Stimulated activated effector memory CD8-positive, alpha-beta T cell treated with anti-CD3 and anti-CD28 coated beads, Interleukin-12 subunit alpha, Interleukin-12 subunit beta, amount 100 ng/mL, for 72 hours (primary cell): ENCODE measurements at regions not wholly inside any gene's neighbourhood (a gene's known extent, or its start where the extent isn't known, plus 50 kb on each side); places are given as distances from the start of the nearest gene placed in this dataset.

Experiments
- ATAC-seq: fragments of 150-1000 bp; cut with Tn5 transposase; 2 replicates; pipeline ENCODE4 v1.10.0; 2021
- DNase-seq, 2 donors: peaks; one replicate each; pipeline ENCODE4 v3.0.0; 2021 to 2022; ENCODE audit warnings: low spot score in 2 of 2
- H3K27ac Mint-ChIP-seq: one replicate; pipeline ENCODE4 v1.8.0; 2022; ENCODE audit warnings: mild to moderate bottlenecking, mixed read lengths
- H3K36me3 Mint-ChIP-seq: one replicate; pipeline ENCODE4 v1.8.0; 2022; ENCODE audit warnings: mild to moderate bottlenecking, mixed read lengths
- H3K4me1 Mint-ChIP-seq: one replicate; pipeline ENCODE4 v1.8.0; 2022; ENCODE audit warnings: mixed read lengths
- H3K4me3 Mint-ChIP-seq: one replicate; pipeline ENCODE4 v1.8.0; 2022; ENCODE audit warnings: mild to moderate bottlenecking, mixed read lengths
- H3K9me3 Mint-ChIP-seq: one replicate; pipeline ENCODE4 v1.8.0; 2022; ENCODE audit warnings: mixed read lengths

DNA sequence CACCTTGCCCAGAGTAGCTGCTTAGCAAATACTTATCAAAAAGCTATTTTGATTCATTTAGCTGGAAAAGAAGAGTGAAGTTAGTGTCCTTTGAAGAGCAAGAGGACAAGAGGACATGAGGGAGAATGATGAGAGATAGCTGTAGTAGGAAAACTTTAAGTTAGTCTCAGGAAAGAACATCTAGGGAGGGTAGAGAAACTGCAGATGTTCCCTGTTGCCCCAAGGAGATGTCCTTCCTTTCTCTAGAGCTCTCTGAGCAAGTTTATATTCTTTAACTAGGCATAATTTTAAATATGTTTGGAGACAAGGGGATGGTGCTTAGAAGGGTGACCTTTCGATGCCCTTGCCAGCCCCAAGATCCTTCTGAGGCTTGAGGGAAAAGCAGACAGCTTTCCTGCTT, 529.1 kb upstream of the TBX3 start:
- Mint-ChIP-seq H3K4me3 (no peak overlapping the region), H3K9me3 (peaks cover 10% of the 10 kb centered on the region), H3K36me3 (no peaks in the 10 kb centered on the region), H3K27ac (no peak overlapping the region), H3K4me1 (no peaks in the 10 kb centered on the region)
- ATAC-seq (no peak), DNase-seq (no peak)

DNA sequence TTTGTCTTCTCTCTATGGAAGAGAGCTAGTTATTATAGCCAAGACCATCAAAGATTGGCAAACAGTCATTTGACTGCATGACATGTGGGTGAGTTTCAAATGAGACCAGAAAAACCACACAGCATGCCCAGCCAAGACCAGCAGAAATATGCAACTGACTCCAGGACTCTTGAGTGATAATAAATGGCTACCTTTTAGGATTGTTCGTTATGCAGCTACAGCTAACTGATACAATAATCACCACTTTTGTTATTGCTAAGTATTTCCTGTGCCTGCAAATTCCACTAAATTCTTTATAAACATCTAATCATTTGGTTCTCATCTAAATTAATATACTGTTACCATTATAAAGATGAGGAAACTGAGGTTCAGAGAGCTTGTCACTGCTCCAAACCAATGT, 528.4 kb upstream of the TBX3 start:
- Mint-ChIP-seq H3K9me3 (peaks cover 10% of the 10 kb centered on the region), H3K27ac (no peak overlapping the region), H3K4me1 (no peaks in the 10 kb centered on the region), H3K4me3 (no peak overlapping the region), H3K36me3 (no peaks in the 10 kb centered on the region)
- no peak for DNase-seq
- ATAC-seq, result no peak

DNA sequence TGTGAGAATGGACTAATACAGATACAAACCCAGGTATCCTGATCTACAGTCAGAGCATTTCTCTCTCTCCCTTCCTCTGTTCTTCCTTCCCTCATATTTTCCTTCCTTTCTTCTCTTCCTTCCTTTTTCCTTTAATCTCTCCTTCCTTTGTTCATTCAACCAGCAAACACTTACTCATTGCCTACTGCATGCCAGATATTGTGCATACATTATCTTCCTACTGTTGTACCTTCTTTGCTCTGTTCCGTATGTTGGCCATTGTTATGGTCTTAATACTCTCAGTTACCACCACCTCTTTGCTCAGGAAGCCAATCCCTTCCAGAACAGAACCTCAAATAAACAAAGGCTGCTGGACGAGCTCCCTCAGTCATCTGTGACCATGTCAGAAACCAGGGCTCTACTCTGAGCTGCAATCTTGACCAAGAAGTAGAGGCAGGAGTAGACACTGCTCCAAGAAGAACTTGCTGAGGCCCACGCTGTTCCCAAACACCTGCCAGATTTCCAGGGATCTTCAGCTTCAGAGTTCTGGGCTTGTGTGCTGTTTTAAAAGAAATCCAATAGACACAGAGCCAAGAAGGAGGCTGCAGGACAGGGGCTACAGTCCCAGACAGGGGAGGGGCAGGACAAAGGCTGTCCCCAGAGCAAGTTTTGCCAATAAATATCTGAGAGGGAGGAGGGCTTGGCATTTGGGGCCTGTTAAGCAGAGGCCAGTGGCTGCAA, 526.7 kb upstream of the TBX3 start:
- ATAC-seq, result no peak
- H3K9me3 Mint-ChIP-seq, result peaks cover 12% of the 10 kb centered on the region
- H3K36me3 Mint-ChIP-seq, result no peaks in the 10 kb centered on the region

DNA sequence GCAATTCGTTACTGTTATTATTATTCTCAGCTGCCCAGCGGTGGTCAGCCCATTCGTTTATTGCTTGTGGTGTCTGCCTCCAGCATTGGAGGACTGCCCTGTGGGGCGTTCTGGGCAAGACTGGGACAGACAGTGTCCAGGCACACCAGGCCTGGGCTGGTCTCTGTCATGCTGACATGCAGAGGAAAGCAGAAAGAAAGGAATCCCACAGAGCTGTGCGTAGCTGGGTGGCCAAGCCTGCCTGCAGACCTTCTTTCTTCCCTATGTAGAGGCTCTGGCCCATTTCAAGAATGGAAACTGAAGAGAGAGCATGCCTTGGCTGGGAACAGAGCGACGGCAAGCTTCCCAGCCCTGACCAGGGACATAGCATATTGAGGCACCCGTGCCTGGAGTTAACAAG, 525.3 kb upstream of the TBX3 start:
- Mint-ChIP-seq H3K4me3 (no peak overlapping the region), H3K36me3 (no peaks in the 10 kb centered on the region), H3K9me3 (peaks cover 15% of the 10 kb centered on the region), H3K4me1 (no peaks in the 10 kb centered on the region), H3K27ac (no peak overlapping the region)
- DNase-seq (no peak), ATAC-seq (no peak)

More for the DNA sequence above, 526.7 kb upstream of the TBX3 start:
- DNase-seq, result no peak
- Mint-ChIP-seq H3K4me3 (no peak overlapping the region), H3K4me1 (no peaks in the 10 kb centered on the region), H3K27ac (no peak overlapping the region)

DNA sequence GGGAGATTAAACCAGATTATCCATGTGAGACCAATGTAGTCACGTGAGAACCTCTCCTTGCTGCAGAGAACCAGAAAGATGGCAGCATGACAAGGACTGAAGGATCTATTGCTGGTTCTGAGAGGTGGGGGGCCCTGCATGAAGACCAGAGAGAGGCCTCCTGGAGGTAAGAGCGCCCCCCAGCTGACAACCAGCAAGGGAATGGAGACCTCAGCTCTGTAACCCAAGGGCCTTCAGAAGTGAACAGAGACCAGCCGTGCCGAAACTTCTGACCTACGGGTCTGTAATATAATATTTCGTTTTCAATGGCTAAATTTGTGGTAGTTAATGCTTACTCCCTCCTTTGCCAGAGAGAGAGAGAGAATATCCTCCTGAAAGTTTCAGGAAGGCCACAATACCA, 524.1 kb upstream of the TBX3 start:
- DNase-seq (no peak), ATAC-seq (no peak)
- no peaks in the 10 kb centered on the region for H3K4me1 Mint-ChIP-seq
- H3K36me3 Mint-ChIP-seq, result no peaks in the 10 kb centered on the region
- no peak overlapping the region for H3K27ac Mint-ChIP-seq
- peaks cover 15% of the 10 kb centered on the region for H3K9me3 Mint-ChIP-seq
- no peak overlapping the region for H3K4me3 Mint-ChIP-seq

DNA sequence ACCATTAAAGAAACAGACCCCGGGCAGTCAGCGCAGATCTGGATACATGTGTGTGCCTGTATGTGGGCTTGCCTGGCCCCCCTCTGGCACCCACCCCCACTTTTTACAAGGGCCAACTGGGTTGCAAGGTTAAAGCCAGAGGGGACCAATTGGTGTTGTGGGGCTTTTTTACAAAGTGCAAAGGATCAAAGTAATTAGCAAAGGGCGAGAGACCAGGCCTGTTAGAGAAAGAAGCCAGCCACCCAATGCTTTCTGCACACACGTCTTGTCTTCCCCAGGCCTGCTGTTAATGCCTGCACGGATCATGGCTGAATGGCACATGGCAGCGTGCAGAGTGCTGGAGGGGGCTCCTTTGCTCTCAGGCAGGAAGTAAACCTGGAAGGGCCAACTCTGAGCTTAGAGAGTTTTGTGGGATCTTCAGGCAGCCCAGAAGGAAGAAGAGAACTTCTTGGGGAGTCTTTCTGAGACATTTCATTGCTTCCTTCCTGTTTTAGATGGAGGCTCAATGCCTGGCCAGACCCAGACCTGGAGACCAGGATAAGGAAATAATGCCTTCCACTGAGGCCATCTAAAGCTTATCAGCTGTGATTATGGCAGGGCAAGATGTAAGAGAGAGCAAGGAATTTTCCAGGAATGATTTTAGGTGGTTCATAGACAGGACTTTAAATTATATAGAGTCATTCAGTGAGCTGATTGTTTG, 523.4 kb upstream of the TBX3 start:
- Mint-ChIP-seq H3K27ac (no peak overlapping the region), H3K4me1 (no peaks in the 10 kb centered on the region), H3K36me3 (no peaks in the 10 kb centered on the region), H3K9me3 (peaks cover 13% of the 10 kb centered on the region), H3K4me3 (no peak overlapping the region)
- DNase-seq (no peak), ATAC-seq (no peak)

DNA sequence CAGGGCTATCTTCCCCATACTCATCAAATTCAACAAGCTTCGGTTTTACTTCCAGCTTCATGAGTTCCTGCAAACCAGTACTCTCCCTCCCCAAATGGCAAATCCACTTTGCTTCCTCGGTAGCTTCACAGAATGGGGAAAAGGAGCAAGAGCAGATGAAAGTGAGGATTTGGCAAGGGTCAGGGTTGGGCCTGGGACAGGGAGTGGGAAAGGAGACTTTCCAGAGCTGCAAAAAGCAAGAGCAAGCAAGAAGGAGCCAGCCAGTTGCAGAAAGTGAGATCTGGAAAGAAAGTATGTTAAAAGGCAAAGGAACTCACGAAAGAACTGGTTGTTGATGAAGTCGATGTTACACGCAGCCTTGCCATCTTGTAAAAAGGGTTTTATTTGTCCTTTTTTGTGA, 522.8 kb upstream of the TBX3 start:
- ATAC-seq (no peak), DNase-seq (no peak)
- H3K36me3 Mint-ChIP-seq, result no peaks in the 10 kb centered on the region
- peaks cover 13% of the 10 kb centered on the region for H3K9me3 Mint-ChIP-seq
- H3K4me1 Mint-ChIP-seq, result no peaks in the 10 kb centered on the region
- H3K4me3 Mint-ChIP-seq, result no peak overlapping the region
- no peak overlapping the region for H3K27ac Mint-ChIP-seq

DNA sequence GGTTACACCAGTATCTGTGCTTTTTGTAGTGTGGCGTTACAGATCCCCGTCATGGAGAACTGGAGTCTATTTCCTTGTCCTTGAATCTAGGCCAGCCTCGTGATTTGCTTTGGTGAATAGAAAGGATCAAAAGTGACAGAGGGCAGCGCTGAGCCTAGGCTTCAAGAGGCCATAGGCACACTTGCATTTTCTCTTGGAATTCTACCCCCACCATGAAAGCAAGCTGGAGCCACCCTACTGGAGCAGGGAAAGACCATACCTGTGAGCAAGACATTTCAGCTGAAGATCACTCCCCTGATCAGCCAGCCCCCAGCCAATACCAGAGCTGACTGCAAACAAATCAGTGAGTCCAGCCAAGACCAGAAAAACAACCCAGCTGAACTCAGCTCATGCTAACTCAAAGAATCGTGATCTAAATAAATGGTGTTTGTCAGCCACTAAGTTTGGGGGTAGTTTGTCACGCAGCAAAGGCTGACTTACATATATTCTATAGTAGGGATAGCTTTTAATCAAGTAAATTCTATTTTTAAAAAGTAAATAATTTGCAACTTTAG, 521.9 kb upstream of the TBX3 start:
- H3K9me3 Mint-ChIP-seq, result peaks cover 10% of the 10 kb centered on the region
- no peak overlapping the region for H3K4me3 Mint-ChIP-seq
- H3K4me1 Mint-ChIP-seq, result no peaks in the 10 kb centered on the region
- no peaks in the 10 kb centered on the region for H3K36me3 Mint-ChIP-seq
- H3K27ac Mint-ChIP-seq, result no peak overlapping the region
- DNase-seq (no peak), ATAC-seq (no peak)

DNA sequence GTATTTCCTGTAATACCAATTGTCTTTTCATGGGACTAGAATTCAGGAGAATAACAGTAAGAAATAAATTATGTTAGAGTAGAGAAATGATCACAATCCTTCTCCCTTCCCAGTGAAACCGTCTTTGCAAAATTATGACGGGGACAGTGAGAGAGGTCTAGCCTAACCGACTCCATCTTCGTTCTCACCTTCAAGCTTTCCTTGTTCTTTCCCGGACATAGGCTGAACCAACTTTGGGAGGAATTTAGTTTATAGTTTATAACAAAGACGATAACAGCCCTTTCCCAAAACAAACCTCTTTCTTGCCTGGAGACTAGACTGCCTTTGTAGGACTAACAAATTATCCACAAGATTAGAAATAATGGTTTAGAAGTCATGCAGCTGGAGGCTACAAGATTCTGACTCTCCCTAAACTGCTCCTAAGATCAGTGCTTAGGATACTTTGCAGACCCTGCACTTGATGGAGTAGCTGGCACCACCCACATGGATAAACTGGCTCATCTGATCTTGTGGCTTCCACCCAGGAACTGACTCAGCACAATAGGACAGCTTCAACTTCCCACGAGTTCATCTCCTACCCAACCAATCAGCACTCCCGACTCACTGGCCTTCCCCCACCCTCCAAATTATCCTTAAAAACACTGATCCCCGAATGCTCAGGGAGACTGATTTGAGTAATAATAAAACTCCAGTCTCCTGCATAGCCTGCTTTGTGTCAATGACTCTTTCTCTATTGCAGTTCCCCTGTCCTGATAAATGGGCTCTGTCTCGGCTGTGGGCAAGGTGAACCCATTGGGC, 521.2 kb upstream of the TBX3 start:
- no peak overlapping the region for H3K4me3 Mint-ChIP-seq
- no peaks in the 10 kb centered on the region for H3K36me3 Mint-ChIP-seq
- no peak for DNase-seq
- no peak overlapping the region for H3K27ac Mint-ChIP-seq
- H3K4me1 Mint-ChIP-seq, result no peaks in the 10 kb centered on the region
- H3K9me3 Mint-ChIP-seq, result peaks cover 5% of the 10 kb centered on the region
- no peak for ATAC-seq

DNA sequence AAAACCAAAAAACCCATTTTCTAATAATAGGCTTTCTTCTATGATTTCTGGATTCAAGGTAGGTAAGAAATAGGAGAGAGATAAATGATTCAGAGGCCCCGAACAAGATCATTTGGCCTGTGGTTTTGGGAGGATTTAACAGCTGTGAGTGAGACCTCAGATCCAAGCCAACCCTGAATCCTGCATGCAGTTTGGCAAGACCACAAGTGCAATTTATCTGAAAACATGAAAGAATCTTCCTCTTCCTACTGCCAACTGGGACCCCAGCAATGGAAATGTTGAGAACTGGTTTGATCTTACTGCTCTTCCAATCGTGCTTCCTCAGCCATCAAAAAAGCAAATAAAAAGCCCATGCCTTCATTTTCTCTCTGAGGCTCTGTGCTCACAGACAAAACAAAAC, 519.7 kb upstream of the TBX3 start:
- DNase-seq (no peak), ATAC-seq (no peak)
- no peak overlapping the region for H3K27ac Mint-ChIP-seq
- H3K9me3 Mint-ChIP-seq, result peaks cover 8% of the 10 kb centered on the region
- no peak overlapping the region for H3K4me3 Mint-ChIP-seq
- no peaks in the 10 kb centered on the region for H3K36me3 Mint-ChIP-seq
- no peaks in the 10 kb centered on the region for H3K4me1 Mint-ChIP-seq

DNA sequence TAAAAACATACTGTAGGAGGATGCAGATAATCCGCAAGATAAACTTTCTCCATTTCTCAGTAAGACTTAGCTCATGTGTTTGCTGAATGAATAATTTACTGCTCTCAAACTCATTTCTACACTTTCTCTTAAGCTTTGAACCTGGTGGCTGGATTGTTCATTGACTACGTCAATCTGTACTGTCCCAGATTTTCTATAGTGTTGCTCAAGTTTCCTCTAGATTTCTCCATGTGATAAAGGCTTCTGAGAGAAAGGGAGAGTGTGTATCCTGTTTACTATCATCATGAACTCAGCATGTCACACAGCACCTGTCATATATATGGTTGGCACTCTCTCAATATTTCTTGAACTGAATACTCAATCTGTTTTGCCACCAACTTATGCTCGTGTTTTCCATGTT, 518.0 kb upstream of the TBX3 start:
- no peak overlapping the region for H3K27ac Mint-ChIP-seq
- peaks cover 8% of the 10 kb centered on the region for H3K9me3 Mint-ChIP-seq
- H3K36me3 Mint-ChIP-seq, result no peaks in the 10 kb centered on the region

DNA sequence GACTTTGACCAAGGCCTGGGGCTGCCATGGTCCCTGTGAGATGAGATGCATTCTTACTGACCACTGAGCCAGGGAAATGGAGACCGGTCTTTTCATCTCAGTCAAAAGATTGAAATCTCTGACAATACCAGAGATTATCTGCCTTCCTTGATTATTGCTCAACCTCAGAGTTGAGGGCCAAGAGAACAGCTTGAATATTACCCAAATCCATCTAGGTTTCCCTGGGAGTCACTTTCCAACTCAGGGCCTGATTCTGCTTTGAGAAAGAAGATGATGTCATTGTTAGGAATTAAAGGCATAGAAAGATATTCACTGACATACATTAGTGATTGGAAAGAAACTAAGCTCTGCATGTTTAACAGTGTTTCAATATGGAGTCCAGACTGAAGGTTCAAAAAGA, 515.9 kb upstream of the TBX3 start:
- no peaks in the 10 kb centered on the region for H3K4me1 Mint-ChIP-seq
- peaks cover 5% of the 10 kb centered on the region for H3K9me3 Mint-ChIP-seq
- DNase-seq (no peak), ATAC-seq (no peak)
- H3K27ac Mint-ChIP-seq, result no peak overlapping the region
- no peak overlapping the region for H3K4me3 Mint-ChIP-seq
- no peaks in the 10 kb centered on the region for H3K36me3 Mint-ChIP-seq

More for the DNA sequence above, 518.0 kb upstream of the TBX3 start:
- ATAC-seq (no peak), DNase-seq (no peak)
- no peak overlapping the region for H3K4me3 Mint-ChIP-seq
- no peaks in the 10 kb centered on the region for H3K4me1 Mint-ChIP-seq

DNA sequence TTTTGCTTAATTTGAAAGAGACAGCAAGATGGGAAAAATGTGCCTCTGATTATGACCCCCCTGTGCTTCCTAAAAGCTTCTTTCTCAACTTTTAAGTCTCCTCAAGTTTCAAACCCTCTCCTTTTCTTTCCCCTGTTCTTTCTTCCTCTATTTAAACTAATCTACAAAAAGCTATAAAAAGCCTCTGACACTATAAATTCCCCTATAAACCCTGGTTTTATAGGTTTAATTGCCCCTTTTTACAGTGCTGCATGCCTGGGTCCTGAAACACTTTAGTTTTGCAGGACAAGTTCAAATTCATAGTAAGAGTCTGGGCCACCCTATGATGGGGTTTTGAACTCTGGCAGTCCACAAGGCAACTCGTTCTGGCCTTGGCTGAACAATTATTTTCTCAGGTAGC, 510.9 kb upstream of the TBX3 start:
- ATAC-seq, result no peak
- H3K27ac Mint-ChIP-seq, result no peak overlapping the region
- DNase-seq, result no peak
- H3K4me3 Mint-ChIP-seq, result no peak overlapping the region
- no peaks in the 10 kb centered on the region for H3K4me1 Mint-ChIP-seq
- H3K9me3 Mint-ChIP-seq, result peaks cover 11% of the 10 kb centered on the region
- no peaks in the 10 kb centered on the region for H3K36me3 Mint-ChIP-seq

DNA sequence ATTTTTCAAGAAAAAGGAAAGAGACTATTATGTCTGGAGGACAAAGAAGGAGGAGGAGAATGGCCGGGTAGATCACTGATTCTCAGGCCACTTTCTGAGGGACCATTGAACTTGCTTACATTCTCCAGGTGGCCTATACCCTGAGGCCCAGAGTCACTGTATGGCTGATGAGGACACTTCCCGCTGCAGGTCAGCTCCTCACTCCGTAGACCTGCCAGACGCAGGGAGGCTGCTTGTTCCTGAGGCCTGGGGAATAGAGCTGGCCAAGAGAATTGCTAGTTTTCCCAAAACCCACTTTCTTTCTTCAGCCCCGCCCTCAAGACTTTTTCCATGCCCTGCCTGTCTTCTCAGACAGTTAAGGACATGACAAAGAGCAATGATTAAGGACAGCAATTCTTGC, 510.5 kb upstream of the TBX3 start:
- DNase-seq (no peak), ATAC-seq (no peak)
- no peak overlapping the region for H3K27ac Mint-ChIP-seq
- H3K4me1 Mint-ChIP-seq, result no peaks in the 10 kb centered on the region
- H3K4me3 Mint-ChIP-seq, result no peak overlapping the region
- no peaks in the 10 kb centered on the region for H3K36me3 Mint-ChIP-seq
- H3K9me3 Mint-ChIP-seq, result peaks cover 11% of the 10 kb centered on the region

DNA sequence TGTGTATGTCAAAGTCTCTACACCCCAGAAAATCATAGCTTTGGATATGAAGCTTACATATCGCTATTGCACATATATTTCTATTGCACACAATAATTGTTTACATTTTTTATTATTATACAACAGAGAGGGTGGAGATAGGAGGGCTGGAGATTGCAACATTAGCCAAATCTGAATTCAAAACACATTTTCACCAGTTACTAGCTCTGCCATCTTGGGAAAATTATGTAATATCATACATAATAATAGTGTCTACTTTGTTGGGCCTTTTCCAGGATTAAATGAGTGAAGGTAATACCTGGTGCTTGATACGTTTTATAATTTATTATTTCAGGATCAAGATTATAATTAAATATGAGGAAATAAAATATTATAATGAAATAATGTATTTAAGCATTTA, 507.4 kb upstream of the TBX3 start:
- Mint-ChIP-seq H3K9me3 (peaks cover 14% of the 10 kb centered on the region), H3K27ac (no peak overlapping the region), H3K4me3 (no peak overlapping the region), H3K36me3 (no peaks in the 10 kb centered on the region), H3K4me1 (no peaks in the 10 kb centered on the region)
- no peak for DNase-seq
- no peak for ATAC-seq
